Stimulated activated CD8-positive, alpha-beta memory T cell treated with anti-CD3 and anti-CD28 coated beads, Interleukin-15, amount 100 ng/mL, for 4 hours (primary cell): ENCODE measurements at regions not wholly inside any gene's neighbourhood (a gene's known extent, or its start where the extent isn't known, plus 50 kb on each side); places are given as distances from the start of the nearest gene placed in this dataset.

Experiments used
- DNase-seq, 2 donors: peaks; one replicate each; pipeline ENCODE4 v3.0.0-alpha.2; 2020; ENCODE audit warnings: low read depth in 2 of 2

DNA sequence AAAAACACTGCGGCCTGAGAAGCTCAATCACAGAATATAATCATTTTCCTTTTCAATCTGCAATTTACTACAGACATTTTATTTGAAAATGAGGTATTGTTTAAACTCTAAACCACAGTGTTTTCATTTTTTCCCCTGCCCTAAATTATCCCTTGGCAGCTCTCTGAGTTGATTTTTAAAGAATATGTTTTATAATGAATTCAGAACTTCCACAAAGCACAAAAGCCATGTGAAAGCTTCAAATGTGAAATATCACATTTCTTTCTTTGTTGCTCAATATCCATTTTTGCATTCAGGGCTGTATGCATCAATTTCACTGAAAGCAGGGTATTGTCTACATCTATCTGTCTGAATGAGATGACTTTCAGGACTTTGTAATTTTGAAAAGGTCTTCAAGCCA is 813.6 kb upstream of the ALCAM start:
- DNase-seq, result no peak

DNA sequence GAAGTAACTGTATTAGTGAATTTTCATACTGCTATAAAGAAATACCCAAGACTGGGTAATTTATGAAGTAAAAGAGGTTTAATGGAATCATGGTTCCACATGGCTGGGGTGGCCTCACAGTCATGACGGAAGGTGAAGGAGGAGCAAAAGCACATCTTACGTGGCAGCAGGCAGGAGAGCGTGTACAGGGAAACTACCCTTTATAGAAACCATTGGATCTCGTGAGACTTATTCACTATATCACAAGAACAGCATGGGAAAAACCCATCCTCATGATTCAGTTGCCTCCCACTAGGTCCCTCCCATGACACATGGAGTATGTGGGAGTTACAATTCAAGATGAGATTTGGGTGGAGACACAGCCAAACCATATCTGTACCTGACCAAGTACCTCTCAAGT is 812.3 kb upstream of the ALCAM start:
- no peak for DNase-seq

DNA sequence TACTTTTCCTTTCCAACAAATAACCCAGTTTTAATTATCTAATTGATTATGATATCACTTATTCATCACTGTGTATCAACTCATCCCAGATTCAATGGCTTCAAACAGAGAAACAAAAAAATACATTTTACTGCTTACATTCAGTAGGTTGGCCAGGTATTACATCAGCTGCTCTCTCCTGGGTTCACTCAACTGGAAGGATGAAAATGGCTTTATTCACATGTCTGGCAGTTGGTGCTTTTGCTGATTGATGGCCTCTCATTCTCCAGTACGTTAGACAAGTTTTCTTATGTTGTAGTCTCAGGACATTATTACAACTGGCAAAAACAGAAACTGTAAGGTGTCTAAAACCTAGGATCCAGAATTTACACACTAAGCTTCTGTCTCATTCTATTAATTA is 811.0 kb upstream of the ALCAM start:
- no peak for DNase-seq

DNA sequence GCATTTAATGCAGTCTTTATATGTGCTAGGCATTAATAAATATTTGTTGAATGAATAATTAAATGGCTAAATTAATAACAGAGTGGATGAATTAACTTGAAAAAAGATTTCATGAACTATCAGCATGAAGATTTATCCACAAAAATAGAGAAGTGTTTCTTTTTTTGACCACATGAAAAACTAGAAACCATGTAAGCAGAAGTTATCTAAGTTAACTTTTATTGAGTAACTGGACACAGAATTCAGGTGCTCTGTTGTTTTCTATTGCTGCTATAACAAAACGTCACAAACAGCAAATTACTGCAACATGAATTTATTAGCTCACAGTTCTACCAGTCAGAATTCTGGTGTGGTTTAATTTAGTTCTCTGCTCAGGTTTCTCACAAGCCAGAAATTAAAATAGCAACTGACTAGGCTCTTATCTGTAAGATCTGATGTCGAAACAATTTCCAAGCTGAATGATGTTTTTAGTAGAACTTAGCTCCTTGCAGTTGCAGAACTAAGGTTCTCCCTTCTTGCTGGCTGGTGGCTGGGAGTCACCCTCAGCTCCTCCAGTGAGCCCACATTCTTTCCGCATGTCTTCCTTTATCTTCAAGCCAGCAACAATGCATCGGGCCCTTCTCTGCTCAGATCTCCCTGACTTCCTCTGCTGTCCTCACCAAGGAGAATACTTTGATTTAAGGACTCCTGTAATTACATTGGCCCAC is 810.2 kb upstream of the ALCAM start:
- DNase-seq, result no peak

DNA sequence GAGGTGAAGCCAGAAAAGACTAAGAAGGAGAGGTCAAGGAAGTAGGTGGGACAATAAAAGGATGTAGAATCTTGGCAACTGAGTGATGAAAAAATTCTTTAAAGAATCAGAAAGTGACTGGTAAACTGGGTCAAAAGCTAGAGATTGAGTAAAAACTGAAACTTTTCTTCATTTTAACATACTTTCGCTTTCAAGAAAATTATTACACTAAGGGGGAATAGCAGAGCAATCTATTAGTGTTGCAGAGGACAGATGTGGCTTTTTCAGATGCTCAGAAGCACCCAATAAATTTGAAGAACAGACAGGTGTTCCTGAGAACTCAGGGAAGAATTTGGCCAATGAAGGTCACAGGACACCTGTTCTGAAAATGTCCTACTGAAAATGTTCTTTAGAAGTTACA is 805.4 kb upstream of the ALCAM start:
- DNase-seq, result no peak

DNA sequence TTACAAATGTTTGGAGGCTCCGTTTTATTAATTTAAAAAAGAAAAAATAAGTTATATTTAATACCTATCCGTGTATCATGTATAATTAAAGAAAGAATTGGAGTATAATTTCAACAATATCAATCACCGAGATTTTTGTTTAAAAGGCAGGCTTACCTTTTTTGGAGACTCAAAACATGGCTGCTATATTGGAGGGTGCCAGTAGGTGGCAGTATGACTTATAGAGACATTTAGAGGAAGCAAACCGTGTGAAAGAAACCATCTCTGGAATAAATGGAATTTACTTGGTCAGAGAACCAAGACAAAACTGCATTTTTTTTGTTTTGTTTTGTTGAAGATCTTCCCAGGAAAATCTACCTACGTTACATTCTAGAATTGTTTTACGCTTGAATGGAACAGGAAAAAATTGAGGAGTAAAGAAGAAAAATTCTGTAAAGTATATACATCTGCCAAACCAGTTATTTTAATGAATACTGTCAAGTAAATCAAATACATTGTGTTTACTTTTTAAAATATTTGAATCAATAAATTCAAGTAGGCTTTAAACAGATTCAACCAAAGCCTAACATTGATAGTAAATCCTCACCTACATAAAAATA is 802.6 kb upstream of the ALCAM start:
- peak in 1 of 2 donors; percentile 25 for DNase-seq

DNA sequence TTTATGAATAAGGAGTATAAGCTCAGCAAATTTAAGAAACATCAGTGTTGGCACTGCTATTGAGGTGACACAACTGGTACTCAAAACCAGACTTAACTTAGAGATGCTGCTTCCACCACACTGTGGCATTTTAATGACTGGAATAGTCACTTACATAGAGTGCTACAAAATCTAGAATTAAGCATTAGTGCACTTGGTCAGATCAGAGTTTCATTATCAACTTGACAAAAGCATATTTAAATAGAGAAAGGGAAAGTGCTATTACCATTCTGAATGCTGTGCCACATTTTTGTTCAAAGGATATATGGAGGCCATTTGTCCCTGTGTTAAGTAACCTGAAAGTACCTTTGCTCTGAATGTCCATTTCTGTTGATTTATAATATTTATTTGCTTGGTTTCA is 800.7 kb upstream of the ALCAM start:
- no peak for DNase-seq

DNA sequence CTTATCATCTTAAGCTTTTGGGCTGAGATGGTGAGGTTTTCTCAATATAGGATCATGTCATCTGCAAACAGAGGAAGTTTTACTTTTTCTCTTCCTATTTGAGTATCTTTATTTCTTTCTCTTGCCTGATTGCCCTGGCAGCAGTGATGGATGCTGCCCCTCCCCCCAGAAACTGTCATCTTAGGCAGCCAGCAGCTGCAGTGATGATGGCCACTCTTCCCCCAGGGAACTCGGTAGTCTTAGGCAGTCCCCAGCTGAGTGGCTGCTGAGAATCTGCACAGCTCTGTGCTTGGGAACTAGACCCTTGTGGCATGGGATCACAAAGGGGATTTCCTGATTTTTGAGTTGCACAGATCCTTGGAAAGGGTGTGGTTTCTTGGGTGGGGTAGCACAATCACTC is 791.1 kb upstream of the ALCAM start:
- no peak for DNase-seq

DNA sequence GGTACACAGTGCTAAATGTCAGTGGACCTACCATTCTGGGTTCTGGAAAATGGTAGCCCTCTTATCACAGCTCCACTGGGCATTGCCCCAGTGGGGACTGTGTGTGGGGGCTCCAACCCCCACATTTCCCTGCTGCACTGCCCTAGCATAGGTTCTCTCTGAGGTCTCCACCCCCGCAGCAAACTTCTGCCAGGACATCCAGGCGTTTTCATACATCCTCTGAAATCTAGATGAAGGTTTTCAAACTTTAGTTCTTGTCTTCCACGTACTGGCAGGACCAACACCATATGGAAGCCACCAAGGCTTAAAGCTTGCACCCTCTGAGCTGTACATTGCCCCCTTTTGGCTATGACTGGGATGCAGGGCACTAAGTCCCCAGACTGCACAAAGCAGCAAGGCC is 788.2 kb upstream of the ALCAM start:
- DNase-seq, result no peak

DNA sequence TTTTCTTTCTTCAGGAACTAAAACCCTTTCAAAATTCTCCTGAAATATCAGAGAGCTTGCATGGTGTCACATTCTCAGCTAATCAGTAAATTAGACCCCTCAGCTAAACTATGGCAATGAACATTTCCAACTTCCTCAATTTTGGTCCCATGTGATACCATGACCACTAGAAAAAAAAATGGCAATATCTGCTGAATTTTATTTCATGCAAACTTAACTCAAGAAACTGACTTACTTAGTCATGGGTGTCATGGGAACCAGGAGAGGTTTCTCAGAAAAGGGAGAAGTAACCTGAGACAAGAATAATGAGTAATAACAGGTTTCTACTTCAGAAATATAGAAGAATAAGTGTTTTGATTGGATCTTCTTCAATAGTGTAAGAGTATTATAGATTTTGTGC is 784.6 kb upstream of the ALCAM start:
- no peak for DNase-seq

DNA sequence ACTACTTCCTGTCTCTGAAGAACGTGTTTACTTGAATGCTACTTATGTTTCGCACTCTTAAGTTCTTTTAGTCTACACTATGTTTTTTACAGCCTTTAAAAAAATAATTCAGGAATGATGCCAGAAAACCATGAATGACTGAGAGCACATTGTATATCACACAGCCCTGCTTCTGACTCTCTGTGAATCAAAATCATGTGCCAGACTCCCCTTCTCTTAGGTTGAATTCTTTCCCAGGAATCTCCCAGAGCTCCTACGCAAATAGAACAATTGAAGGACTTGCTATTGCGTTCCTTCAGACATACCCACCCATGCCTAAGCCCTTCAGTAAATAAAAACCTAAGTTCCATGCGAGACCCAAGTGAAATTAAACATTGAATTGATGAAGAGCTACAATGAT is 782.0 kb upstream of the ALCAM start:
- DNase-seq, result no peak

DNA sequence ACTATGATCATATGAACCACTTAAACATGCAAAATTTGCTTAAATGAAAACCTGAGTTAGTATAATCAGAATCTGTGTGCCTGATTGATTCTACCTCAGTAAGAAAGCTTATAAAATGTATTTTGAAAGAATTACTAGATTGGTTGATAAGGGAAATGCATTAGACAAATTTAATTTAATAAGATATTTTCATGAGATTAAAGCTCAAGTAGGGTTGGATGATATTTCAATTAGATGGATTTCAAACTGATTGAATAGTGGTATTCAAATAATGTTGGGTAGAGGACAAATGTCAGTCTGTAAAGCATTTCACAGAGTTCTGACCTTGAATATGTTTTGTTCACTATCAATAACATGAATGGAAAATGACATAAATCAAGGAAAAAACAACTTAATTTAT is 780.4 kb upstream of the ALCAM start:
- no peak for DNase-seq

DNA sequence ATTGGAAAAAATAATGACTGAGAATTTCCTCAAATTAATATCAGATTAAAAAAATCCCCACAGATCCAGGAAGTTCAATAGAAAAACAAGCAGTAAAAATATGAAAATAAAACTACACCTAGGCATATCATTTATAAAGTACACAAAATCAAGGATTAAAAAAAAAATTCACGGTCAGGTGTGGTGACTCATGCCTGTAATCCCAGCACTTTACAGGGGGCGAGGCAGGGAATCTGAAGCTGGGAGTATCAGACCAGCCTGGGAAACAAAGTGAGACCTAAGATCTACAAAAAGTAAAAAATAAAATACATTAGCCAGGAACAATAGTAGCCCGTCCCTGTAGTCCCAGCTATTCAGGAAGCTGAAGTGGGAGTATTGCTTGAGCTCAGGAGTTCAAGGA is 778.3 kb upstream of the ALCAM start:
- no peak for DNase-seq

DNA sequence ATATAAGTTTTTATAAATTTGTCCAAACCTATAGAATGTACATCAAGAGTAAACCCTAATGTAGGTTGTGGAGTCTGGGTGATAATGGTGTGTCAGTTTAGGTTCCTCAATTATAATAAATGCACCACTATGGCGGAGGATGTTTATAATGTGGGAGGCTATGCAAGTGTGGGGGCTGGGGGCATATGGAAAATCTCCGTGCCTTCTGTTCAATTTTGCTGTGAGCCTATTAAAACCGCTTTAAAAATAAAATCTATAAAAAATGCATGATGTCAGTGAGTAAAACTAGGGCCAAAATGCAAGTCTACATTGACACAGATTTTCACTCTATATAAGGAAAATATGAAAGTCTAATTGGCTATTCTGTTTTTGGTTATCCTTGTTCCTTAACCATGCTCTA is 774.9 kb upstream of the ALCAM start:
- DNase-seq, result no peak

DNA sequence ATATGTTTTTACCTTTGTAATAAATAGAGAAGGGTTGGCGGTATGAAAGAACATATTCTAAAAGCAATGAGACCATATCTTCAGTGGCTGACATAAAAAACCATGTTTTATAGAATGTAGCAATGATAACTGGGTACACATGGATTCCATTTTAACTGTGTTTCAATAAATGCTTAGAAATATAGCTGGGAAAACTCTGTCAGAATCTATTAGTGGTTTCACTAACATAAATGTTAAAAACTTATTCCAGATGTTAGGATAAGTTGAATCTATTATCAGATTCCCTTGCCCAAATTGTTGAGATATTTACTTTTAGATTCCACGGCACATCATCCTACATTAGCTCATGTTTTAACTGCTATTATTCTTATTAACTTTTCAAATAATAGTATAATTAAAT is 772.2 kb upstream of the ALCAM start:
- no peak for DNase-seq

DNA sequence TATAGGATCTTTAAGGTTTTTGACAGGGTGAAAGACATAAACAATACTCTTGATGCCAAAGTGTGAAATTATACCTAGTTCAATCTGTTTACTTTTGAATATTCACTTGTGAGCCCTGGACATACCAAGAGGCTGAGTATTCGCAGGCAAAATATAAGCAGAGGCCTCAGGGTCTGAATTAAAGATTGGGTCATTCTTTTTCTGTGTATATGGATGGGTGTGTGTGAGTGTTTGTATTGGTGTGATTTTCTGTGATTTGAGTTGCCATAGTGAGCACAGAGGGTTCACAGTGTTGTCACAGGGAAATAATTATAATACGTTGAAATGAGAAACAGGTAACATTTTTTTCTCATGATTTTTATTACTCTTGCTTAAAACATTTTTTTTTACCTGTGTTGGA is 770.7 kb upstream of the ALCAM start:
- DNase-seq, result no peak

DNA sequence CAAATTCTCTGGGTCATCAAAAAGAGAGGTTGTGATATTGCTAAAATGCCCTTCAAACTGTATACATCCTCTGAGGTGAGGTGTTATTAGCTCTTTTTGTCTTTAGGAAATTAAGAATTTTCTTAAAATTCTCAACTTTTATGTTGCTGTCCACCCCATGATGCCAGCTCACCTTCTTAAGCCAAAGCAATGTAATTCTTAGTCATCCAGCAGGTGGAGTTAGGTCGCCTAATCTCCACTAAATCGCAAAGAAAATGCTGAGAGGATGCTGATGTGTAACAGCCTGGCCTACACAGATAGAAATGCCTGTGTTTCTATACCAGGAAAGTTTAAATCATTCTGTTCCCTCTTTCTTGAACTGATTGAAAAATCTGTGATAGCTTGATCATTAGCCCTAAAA is 770.2 kb upstream of the ALCAM start:
- DNase-seq, result no peak

DNA sequence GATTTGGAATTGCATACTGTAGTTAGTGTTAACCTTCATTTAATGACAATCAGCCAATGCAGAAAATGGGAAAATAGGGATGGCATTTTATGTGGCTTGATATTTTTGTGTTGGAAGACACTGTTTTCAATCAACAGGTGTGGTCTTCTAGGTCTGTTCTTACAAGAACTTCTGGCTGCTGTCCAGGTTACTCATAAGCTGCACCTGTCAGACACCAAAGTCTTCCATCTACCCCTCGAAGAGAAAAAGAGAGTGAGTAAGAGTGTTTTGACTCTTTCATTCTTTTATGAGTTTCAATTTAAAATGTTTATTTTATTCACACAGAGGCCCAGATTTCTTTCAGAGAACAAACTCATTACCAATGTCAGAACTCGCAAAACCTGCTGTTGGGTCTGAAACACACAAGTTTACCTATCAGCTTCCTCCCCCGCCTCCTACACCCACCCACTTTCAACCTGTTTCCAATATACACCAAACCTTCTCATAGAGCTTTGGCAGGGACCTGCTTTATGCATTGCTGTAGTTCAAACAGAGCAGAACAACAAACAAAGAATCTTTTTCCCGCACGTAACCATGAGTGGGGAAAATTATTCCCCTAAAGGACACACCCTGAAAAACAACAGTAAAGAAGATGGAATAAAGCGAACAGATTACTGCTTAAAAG is 767.7 kb upstream of the ALCAM start:
- no peak for DNase-seq

DNA sequence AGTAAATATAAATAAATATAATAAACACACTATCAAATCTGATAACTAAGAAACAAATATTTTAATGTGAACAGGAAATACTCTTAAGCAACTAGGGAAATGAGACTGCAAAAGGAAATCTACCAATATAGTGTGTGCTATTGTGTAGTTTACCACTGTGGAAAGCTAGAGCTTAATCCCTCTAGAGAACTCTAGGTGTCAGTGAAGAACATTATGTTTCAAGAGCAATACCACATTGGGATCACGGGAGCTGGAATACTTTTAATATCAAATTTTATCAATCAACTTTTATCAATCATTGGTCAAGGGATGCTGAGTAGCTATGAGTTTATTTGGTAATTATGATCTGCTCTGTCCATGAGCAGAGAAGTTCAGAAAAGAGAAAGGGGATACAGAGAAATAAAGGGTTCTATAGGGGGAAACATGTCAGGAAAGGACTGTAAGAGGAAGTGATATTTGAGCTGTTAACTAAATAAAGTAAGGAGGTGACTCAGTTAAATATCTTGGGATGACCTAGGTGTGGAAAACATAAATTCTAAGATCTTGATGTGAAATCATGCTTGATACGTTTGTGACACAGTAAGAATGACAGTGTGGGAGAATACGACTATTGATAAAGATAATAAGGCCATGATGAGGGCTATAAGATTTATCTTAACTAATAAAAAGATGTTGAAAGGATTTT is 762.2 kb upstream of the ALCAM start:
- no peak for DNase-seq

DNA sequence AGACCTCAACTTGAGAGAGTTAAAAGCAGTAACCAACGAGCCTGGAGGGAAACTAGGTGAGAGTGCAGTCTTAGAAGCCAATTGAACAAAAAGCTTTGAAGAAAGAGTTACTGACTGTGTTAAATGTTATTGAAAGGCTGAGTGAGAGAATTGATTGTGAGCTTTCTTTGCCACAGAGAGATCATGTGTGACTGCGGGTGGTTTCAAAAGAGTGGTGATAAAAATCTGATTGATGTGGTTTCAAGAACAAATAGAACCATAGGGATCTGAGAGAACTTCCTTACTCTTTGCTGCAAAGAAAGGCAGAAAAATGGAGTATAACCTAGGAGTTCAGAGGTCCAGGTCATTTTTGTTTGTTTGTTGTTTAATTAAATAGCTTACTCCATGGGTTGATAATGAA is 759.9 kb upstream of the ALCAM start:
- DNase-seq, result no peak

DNA sequence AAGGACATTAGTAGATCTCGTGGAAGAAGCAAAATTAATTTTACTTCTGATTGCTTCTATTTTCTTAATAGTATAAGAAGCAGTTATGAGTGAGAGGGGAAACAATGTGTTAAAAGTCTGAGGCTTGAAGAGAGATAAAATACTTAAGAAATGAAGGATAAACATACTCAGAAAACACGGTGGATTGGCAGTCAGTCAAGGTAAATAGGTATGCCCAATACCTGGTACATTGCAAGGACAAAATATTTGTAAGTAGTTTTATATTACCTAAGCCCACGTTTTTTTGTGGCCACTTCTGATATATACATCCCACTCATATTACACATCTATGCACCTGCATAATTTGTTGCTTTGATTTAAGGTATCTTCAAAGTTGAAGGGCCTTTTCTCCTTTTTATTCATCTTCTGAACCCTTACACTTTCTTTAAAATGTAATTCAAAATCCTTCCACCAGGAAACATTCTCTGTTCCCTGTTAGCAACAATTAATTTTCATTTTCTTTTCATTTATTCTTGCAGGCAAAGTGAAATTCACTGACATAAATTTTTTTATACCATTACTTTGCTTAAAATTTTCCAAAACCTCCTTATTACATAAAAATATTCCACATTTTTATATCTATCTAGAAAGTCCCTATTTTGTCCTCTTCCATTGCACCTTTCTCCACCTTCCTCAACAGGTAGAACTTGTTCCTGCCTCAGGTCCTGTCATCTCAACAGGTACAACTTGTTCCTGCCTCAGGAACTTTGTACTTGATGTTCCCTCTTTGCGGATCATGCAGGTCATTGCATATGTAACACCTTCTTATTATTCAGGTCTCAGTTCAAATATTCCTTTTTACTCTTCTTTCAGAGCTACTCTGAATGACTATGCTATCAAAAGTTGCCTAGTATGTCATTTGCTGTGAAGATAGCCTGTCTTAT is 755.7 kb upstream of the ALCAM start:
- DNase-seq, result no peak

DNA sequence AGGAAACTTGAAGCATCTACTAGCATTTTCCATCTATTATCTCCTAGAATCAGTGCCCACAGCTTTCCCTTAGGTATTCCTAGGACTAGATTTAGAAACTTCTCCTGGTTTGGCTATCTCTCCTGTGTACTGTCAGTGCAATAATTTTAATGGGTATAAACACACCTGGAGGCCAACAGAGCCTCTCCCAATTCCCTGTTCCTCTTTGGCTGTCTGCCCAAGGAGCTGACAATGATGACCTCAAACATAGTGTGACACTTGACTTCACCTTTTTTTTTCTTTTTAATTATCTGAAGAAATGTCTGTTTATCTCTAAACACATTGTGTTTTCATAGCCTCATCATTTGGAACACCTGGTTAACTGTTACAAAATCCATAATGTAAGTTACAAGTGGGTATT is 754.5 kb upstream of the ALCAM start:
- no peak for DNase-seq
